Fibroblast of skin of abdomen (primary cell): ENCODE measurements at regions not wholly inside any gene's neighbourhood (a gene's known extent, or its start where the extent isn't known, plus 50 kb on each side); places are given as distances from the start of the nearest gene placed in this dataset.

Source experiments
- DNase-seq: peaks from one replicate; pipeline ENCODE4 v3.0.0-alpha.2; 2013

DNA sequence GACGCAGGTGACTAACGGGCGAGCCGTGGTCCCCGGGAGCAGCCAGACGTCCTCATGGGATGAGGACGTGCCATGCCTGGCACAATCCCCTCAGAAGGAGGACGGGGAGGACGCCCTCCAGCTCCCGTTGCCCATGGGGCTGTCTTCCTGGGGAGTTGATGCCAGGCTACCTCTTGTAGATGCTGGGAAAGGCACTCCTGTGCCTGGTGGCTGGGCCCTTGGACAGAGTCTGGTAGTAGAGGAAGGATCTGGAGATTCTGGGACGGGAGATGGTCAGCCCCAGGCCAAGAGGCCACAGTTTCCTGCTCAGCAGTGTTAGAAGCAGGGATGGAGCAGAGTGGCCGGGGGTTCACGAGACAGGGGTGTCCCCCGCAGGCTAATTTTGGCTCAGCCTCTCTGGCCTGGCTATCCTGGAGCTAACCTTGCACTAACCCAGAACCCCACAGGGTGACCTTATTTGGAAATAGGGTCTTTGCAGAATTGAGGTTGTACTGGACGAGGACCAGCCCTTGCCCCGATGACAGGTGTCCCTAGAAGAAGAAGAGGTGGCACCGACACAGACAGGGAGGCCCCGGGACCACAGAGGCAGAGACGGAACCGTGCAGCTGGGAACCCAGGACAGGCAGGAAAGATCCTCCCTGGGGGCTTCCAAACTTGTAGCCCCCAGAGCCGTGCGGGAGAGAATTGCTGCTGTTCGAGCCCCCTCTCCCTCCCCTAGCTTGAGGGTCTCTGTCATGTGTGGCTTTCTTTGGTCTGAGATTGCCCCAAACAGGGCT is 50.1 kb upstream of the ADRA2C start:
- no peak for DNase-seq

DNA sequence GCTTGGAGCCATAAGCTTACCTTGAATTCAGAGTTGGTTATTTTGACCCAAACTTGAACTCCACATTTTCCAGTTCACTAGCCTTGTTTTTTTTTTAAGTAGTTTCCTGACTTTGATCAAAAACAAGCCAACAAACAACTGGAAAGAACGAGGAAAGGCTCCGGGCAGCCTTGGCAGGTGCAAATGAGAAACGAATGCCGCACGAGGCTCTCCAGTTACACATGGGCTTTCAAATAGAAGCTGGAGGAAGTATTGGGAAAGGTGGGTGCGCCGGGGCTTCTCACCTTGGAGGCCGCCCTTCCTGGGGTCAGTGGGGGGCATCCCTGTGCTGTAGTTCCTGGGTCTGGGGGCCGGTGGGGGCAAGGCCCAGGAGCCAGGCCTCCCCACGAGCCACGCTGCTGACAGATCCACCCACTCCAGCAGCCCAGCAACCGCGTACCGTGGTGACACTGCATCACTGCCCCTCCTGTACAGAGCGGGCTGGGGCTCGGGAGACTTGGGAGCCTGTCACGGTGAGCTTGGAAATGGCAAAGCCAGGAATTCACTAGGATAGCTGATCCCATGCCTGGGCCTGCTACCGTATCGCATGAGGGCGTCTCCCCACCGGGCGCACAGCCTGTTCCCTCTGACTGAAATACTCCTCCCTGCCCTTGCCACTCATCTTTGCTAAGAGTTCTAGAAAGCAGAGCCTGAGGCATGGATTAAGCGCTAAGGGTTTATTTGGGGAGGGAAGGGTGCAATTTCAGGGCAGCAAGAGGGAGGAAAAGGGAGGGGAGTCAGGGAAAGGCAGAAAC is 50.9 kb upstream of the ADRA2C start:
- no peak for DNase-seq

DNA sequence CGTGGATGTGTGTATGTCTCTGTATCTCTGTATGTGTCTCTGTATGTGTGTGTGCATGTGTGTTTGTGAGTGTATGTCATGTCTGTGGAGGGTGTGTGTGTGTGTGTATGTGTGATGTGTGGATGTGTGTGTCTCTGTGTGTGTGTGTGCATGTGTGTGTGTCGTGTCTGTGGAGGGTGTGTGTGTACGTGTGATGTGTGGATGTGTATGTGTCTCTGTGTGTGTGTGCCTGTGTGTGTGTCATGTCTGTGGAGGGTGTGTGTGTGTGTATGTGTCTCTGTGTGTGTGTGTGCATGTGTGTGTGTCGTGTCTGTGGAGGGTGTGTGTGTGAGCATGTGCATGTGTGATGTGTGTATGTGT is 51.6 kb upstream of the ADRA2C start:
- DNase-seq: no peak

GRCh38 chr4:3713817-3714641 is 52.2 kb upstream of the ADRA2C start:
- DNase-seq: no peak

DNA sequence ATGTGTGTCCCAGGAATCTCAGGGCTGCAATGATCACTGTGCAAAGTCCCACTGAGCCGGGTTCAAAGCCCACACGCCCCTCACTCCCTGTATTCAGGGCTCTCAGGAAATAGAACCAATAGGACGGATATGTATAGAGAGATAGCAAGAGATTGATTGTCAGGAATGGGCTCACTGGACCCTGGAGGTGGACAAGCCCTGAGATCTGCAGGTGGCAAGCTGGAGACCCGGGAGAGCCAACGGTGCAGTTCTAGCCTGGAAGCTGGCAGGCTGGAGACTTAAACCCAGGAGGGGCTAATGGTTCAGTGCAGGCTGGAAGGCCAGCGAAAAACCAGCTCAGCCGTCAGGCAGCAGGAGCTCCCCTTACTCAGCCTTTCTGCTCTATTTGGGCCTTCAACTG is 52.8 kb upstream of the ADRA2C start:
- DNase-seq: no peak

DNA sequence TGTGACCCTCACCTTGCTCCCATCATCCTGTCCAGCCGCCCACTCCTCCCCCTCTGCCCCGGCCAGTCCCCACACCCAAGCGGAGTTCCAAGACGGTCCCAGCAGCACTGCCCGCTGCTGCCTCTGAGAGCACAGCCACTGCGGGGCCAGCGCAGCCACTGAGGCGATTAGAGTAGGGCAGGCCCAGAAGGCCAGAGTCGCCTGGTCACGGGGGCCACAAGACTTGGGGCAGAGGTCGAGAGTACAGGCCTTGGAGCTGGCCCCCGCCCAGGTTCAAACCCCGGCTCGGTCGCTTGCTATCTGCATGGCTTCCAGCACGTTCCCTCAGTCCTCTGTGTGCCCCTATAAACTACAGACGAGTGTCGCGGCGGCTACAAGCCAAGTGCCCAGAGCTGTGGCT is 53.2 kb upstream of the ADRA2C start:
- no peak for DNase-seq

- no peak for DNase-seq
These were observed 53.9 kb upstream of the ADRA2C start for GRCh38 chr4:3712112-3712805.

DNA sequence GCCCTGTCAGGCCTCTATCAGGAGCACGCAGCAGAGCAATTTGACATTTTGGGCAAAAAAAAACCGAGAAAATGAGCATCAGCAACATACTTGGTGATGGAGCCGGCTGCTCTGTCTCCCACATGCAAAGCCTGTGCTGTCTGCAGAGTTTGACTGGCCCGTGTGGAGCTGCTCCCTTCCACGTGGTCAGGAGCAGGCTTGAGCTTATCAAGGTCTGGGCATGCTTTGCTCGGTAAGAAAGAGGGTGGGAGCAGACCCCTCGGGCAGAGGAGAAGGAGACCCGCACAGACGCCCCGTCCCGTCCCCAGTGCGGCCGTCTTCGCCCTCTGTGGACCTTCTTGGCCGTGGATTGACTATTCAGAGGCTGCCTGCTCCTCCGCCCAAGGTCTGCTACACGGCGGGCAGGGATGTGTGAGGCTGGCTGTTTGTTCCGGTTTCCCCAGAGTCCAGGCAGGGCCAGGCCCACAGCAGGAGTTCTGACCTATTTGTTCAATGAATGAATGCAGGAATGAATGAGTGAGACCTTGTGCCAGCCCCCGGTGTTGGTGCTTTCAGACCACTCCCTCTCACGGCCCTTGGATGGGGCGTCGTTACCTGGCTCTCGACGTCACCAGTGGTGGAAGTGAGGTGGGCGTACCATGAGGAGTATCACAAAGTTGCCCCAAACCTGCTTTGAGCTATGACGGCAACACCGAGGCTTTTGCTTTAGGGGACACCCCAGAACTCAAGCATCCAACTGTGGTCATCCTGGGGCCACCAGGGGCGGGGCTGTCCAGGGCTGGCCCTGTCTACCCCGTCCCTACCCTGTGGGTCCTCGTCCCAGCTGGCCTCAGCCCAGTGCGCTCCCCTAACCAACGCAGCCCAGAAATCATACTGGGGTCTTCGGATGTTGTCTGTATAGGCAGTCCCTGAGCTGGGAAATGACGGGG is 54.7 kb upstream of the ADRA2C start:
- DNase-seq: no peak

- peak; percentile 13 for DNase-seq
These were observed 55.6 kb upstream of the ADRA2C start for GRCh38 chr4:3710451-3711182.

- no peak for DNase-seq
These were observed 56.2 kb upstream of the ADRA2C start for GRCh38 chr4:3709846-3710441.

DNA sequence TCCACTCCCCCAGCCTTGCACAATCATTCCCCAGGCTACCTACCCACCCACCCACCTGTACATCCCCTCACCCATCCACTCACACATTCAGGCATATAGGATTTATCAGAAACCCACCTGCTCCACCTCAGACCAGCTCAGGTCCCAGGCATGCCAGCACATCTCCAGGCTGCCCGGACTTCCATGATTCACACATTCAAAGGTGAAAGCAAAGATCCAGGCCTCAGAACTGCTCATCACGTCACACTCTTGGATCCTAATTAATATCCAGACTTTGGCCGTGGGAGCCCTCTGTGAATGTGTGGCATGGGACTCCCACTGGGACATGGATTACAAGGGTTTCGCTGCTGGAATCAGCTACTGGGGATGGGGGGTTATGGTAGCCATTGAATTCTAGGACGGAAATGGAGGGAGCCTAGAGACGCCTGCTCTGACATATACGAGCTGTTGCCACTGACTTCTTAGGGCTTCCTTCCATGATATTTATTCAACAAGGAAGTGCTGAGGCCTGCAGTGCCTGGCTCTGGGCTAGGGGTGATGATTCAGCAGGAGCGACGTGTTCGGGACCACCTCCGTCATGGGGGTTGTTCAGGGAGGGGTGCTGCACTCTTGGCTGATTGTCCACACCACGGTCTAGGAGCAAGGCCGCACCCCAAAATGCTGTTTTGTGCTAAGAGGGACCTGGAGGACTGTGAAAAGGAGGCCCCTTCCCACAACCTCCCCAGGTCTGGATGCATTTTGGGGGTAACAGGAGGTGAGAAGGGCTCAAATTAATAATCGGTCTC is 56.9 kb upstream of the ADRA2C start:
- DNase-seq: no peak

- DNase-seq: no peak
These were observed 57.6 kb upstream of the ADRA2C start for GRCh38 chr4:3708611-3709010.

GRCh38 chr4:3708103-3708510 is 58.1 kb upstream of the ADRA2C start:
- peak; percentile 55 for DNase-seq

DNA sequence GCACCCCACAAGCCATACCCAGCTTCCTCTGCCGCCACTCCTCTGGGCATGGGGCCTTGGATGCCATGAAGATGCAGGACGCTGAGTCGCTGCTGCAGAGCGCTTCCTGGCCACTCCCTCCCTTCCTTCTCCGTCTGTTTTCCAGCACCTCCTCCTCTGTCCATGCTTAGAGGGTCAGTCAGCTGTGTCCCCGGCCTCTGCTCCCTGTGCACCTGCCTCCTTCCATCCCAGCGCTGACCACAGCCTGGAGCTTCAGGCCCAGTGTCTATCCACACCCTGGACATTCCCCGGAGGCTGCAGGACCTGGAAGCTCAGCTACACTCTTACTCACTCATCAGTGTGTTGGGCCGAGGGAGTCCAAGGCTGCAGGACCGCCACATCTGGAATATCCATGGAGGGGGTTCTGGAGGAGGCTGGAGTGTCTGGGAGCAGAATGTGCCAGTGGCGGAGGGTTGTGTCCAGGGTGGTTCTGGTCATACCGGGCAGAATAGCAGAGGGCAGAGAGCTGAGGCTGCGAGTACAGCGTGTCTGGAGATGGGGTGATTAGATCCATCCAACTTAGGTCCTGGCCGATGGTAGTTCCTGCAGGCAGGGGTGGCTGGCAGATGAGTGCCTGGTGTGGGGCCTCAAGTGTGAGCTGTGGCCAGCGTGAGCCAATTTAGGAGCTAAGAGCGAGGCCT is 58.6 kb upstream of the ADRA2C start:
- DNase-seq: no peak

DNA sequence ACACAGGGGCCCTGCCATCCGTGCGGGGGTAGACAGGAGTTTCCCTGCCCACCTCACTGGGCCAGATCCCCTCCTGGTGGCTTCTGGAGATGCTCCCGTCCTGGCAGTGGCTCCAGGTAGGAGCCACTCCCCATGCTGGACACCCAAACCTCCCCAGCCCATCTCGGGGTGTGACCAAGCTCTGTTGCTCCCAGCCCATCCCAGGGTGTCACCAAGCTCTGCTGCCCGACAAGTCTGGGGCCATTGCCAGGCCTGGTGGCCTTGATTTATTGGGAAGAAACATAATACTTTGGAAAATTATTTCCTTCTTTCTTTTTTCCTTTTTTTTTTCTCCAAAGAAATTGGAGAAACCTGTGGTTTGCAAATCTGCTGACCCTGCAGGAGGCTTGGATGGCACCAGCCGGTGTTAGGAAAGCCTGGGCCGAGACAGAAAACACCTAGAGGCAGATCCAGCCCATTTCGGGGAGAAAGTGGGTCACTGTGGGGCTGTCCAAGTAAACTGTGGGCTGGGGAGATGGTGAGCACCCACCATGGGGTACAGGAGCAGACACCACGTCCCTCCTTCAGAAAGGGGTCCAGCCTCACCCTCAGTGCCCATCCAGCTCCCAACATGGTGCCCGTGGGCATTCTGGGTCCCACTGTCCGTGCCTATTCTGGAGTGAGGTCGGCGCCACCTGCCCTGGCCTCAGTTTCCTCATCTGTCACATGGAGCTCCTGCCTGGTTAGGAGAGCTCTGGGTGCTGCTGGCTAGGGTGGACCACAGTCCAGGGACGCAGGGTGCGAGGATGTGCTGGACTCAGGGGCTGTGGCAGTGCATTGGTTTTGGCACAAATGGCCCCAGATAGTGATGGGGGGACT is 59.4 kb upstream of the ADRA2C start:
- DNase-seq: no peak

GRCh38 chr4:3706111-3706511 is 60.1 kb upstream of the ADRA2C start:
- no peak for DNase-seq

DNA sequence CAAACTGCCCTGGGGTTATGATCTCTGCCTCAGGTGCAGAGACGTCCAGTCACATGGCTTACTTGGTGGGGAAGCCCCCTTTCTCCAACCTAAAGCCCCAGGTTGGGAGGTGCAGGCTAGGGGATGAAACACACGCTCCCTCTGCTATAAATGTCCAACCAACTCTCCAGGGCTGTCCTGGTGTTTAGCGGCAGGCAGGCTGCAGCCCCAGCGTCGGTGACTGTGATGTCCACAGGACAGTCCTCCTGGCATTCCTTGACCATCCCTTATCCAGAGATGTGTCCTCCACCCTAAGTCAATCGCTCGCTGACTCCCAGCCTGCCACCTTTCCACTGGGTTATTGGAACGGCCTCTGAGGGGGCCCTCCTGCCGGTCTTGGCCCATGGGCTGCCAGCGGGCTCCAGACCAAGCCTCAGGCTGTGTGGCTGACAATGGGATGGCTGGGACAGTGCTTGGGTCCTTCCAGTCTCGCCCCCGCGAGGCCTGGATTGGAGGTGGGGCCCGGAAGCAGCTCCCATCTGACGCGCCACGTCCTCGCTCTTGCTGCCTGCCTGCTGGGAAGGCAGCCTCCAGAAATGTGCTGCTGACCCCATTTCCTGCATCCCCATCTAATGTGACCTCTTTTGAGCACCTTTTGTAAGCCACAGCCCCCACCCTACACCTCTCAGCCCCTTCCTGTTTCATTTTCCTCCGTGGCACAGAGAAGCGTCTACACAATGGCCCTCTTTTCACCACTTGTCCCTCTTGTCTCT is 60.8 kb upstream of the ADRA2C start:
- no peak for DNase-seq
